HepG2 (cell line): ENCODE measurements at regions not wholly inside any gene's neighbourhood (a gene's known extent, or its start where the extent isn't known, plus 50 kb on each side); places are given as distances from the start of the nearest gene placed in this dataset.

ENCODE experiments used
- HHEX ChIP-seq: IDR thresholded peaks from 2 replicates; pipeline ENCODE4 v1.6.1; 2016; ENCODE audit warnings: control low read depth
- MYNN ChIP-seq: sonication (generic); formaldehyde crosslinking; IDR thresholded peaks from 2 replicates; pipeline ENCODE4 v1.4.0; 2020; ENCODE audit warnings: mild to moderate bottlenecking, low read depth, missing genetic modification reagents
- RBFOX2 ChIP-seq: fragments of 200-400 bp; formaldehyde crosslinking; IDR thresholded peaks from 2 replicates; pipeline ENCODE4 v1.6.1; 2017; ENCODE audit warnings: low read depth, mild to moderate bottlenecking, low read length
- RELA ChIP-seq: sonication (generic); formaldehyde crosslinking; IDR thresholded peaks from 2 replicates; pipeline ENCODE4 v1.4.0; 2020; ENCODE audit warnings: missing genetic modification reagents
- ZHX2 ChIP-seq, 2 experiments: sonication (generic) in 1 of 2; formaldehyde crosslinking in 1 of 2; IDR thresholded peaks; 2 replicates each; pipeline versions ENCODE4 v1.6.1 to v1.9.0; 2014 to 2022; ENCODE audit warnings: antibody characterized with exemption in 1 of 2, borderline replicate concordance in 1 of 2, inconsistent platforms in 1 of 2, low read depth in 1 of 2, missing genetic modification reagents in 1 of 2
- ZNF282 ChIP-seq: fragments of 450-650 bp; IDR thresholded peaks from 2 replicates; pipeline ENCODE4 v1.6.1; 2018; ENCODE audit not compliant: partially characterized antibody
- ZNF788 ChIP-seq: sonication (generic); formaldehyde crosslinking; IDR thresholded peaks from 2 replicates; pipeline ENCODE4 v1.5.0; 2020; ENCODE audit warnings: mild to moderate bottlenecking, missing genetic modification reagents, borderline replicate concordance

GRCh38 chr10:4676566-4676965, 149.4 kb upstream of the AKR1E2 start:
- TF ChIP-seq RELA (CRISPR knock-in tag) (no peak), ZNF788 (CRISPR knock-in tag) (no peak), ZNF282 (no peak), ZHX2 (IDR thresholded peaks at IDR 0.05; ENCODE audit: low read depth) (no peak), ZHX2 (CRISPR knock-in tag; IDR thresholded peaks at IDR 0.05; ENCODE audit: borderline replicate concordance) (no peak), MYNN (CRISPR knock-in tag) (no peak), RBFOX2 (no peak), HHEX (CRISPR knock-in tag) (no peak)
